Activated naive CD8-positive, alpha-beta T cell treated with anti-CD3 and anti-CD28 coated beads, Interleukin-2, amount 50 U/mL, for 16 hours (primary cell): ENCODE measurements at regions not wholly inside any gene's neighbourhood (a gene's known extent, or its start where the extent isn't known, plus 50 kb on each side); places are given as distances from the start of the nearest gene placed in this dataset.
"Not testable (repeated sequence)": the region's sequence is repeated elsewhere in the genome, so short reads cannot be mapped to it uniquely, and the experiment has no call there.

Experiments used
- DNase-seq: peaks from one replicate; pipeline ENCODE4 v3.0.0-alpha.2; 2020; ENCODE audit warnings: low read depth, low spot score

DNA sequence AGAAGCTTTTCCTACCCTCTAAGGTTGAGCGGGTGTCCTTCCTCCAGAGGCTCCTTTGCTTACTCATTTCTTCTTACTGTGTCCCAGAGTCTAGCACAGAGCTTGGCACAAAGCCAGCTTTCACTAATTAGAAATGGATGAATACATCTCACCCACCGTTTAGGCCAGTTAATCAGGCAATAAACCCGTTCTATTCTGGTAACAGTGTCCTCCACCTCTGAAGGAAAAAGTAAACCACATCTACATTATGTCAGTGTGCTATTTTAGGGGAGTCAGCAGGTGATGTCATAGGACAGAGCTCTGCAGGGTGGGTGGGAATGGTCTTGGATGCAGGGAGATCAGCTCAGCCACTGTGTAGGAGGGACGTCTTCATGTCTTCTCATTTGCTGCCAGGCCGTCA, 109.2 kb downstream of the OSTF1 start:
- DNase-seq = no peak

DNA sequence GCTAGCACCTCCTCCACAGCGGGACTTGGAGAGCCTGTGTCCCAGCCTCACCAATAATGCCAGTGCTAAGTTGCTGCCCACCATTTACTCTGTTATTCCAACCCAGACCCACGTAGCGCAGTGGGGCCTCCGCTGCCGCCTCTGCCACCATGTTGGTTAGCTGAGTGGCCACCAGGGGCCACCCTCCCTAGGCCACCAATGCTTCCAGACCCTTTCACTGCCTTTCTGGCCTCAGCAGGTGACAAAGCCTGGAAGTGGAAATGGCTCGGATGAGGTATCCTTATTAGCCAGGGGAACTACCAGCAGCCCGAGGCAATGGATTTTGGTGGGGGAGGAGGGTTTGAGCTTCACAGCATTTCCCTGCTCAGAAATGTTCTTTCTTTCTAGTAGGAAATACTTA, 110.1 kb downstream of the OSTF1 start:
- no peak for DNase-seq

- no peak for DNase-seq
Measured at GRCh38 chr9:75200892-75201470, 112.7 kb downstream of the OSTF1 start.

DNA sequence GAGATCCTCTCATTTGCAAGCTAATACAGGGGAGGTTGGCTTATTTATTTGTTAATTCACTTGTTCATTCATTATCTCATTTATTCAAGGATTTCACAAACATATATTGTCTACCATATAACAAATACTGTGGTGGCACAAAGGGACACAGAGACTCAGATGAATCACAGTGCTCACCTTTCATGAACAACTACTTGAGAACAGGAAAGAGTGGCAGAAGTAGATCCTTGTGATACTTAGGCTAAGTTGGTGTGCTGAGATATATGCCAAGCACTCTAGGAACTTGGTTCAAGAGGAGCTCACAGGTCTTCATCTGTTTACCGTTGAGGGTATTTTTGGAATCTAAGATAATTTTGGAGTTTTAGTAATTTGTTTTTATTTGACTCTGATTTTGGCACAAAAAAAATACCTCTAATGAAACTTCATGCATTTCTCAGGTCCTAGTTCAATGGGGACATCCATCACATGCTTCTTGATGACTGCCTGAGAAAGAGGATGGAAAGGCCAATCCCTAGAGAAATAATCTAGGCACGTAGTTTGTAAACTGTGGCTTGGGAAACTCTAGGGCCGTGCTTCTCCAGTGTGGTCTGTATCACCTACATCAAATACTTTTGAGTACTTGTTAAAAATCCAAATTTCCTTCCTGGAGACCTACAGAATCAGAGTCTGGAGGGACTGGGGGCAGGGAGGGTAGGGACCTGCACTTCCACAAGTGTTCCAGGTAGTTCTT, 113.3 kb downstream of the OSTF1 start:
- no peak for DNase-seq

- not testable (repeated sequence) for DNase-seq
Measured at GRCh38 chr9:75207997-75208396, 119.7 kb downstream of the OSTF1 start.

DNA sequence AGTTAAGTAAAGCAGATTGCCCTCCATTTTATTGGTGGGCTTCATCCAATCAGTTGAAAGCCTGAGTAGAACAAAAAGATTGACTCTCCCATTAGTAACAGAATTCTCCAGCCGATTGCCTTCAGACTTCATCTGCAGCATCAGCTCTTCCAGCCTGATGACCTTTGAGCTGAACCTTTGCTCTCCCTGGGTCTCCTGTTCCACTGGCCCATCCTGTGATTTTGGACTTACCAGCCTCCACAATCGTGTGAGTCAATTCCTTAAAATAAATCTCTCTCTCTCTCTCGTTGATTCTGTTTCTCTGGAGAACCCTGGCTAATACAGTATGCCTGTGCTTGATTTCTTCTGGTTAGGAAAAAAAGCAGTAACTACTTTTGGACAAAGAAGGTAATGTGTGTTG, 121.9 kb downstream of the OSTF1 start:
- no peak for DNase-seq

DNA sequence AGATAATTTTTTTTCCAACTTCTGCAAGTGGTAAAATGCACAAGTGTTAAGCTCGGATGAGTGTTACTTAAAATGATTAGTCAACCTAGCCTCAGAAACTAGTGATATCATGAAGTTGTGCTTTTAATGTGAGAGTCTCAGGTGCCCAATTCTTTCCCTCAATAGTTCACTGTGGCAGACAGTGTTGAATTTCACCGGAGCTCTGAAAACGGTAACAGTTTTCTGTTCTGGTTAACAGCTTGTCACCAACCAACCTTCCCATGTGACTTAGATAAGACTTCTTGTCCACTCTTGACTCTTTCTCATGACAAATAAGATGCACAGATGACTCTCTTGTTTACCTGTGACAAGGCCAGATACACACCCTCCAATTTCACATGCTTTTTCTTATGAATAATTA, 125.5 kb downstream of the OSTF1 start:
- no peak for DNase-seq

- DNase-seq = no peak
Measured at GRCh38 chr9:75226403-75227139, 138.3 kb downstream of the OSTF1 start.

DNA sequence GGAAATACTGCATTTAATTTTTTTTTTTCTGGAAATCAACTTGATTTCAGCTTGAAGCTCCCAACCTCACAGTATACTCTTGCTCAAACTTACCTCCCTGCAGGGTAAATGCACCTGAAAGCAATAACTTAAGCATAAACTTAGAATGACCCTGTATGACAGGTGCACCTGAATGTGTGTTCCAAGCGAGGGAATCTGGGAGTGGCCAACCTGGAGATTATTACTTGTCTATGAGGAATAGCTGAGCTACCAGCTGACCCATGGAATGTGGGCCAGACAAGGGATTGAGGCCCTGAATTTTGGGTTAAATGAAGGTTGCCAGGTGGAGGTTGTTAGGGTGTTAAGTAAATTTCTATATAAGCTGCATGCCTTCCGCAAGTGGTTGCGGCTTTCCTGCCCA, 140.6 kb downstream of the OSTF1 start:
- DNase-seq = no peak

- no peak for DNase-seq
Measured at GRCh38 chr9:75229605-75230332, 141.5 kb downstream of the OSTF1 start.

- no peak for DNase-seq
Measured at GRCh38 chr9:75230469-75230868, 142.2 kb downstream of the OSTF1 start.

DNA sequence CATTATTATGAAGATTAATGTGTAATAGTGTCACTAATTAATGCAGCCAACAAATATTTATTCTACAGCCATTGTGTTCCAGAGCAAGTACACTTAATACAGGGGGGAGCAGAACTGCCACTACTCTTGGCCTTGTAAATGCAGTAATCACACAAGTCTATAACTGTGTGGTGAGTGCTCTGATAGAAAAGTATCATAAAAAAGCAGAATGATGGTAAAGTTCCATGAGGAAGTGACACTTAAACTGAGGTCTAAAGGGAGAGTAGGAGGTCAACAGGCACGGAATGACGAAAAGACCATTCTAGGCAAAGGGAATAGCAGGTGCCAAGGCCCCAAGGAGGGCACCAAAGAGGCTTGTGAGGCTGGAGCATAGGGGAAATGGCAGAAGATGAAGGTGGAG, 142.9 kb downstream of the OSTF1 start:
- DNase-seq = no peak

- DNase-seq = no peak
Measured at GRCh38 chr9:75233011-75233410, 144.7 kb downstream of the OSTF1 start.

DNA sequence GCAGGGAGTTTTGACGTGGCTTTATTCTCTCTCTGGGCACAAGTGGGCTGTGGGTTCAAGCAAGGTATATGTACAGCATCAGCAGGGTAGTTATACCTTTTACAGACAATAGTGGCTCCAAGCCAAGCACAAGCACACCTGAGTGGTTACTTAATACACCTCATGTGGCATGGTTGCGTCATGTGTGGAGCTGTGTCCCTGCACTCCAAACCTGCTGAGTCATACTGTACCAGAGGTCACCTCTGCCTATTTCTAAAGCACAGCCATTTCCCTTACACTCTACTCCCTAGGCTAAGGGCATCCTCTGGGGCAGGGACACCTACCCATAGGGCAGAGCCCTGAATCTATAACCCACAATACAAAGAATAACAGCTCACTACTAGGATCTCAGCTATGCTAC, 147.3 kb downstream of the OSTF1 start:
- DNase-seq = no peak

GRCh38 chr9:75238311-75238976, 150.1 kb downstream of the OSTF1 start:
- DNase-seq = no peak

GRCh38 chr9:75239176-75239575, 150.9 kb downstream of the OSTF1 start:
- DNase-seq = no peak

GRCh38 chr9:75242426-75242825, 154.1 kb downstream of the OSTF1 start:
- DNase-seq = no peak

- DNase-seq = no peak
Measured at GRCh38 chr9:75246949-75247348, 158.6 kb downstream of the OSTF1 start.

- peak; percentile 4 for DNase-seq
Measured at GRCh38 chr9:75265525-75265972, 177.2 kb downstream of the OSTF1 start.

GRCh38 chr9:75269197-75269596, 180.9 kb downstream of the OSTF1 start:
- DNase-seq = no peak

- not testable (repeated sequence) for DNase-seq
Measured at GRCh38 chr9:75273055-75273454, 184.7 kb downstream of the OSTF1 start.

DNA sequence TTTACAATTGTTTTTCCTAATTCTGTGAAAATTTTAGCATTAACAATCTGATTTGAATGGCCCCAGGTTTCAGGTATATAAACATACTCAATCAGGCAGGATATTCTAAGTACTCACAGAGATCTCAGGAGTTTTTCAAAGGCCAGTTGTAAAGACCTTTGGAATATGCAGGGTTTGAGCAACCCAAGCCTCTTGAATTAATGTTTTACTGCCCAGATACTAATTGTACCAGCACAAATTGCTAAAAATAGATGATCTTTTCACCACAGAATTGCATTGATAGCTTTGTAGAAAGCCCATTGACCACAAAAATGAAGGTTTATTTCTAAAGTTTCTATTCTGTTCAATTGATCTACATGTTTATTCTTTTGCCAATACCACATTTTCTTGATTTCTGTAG, 186.5 kb downstream of the OSTF1 start:
- no peak for DNase-seq
